Esophagus muscularis mucosa (tissue), 4 donors: ENCODE measurements at regions not wholly inside any gene's neighbourhood (a gene's known extent, or its start where the extent isn't known, plus 50 kb on each side); places are given as distances from the start of the nearest gene placed in this dataset.
"Not testable (repeated sequence)": the region's sequence is repeated elsewhere in the genome, so short reads cannot be mapped to it uniquely, and the experiment has no call there.

Experiments used
- EP300 ChIP-seq: sonication (generic); formaldehyde crosslinking; IDR thresholded peaks from one replicate; pipeline ENCODE4 v1.6.1; 2017; ENCODE audit warnings: antibody characterized with exemption
- POLR2A ChIP-seq: fragments of 450-650 bp; IDR thresholded peaks from one replicate; pipeline ENCODE4 v1.6.1; 2017; ENCODE audit warnings: antibody characterized with exemption, moderate library complexity, mild to moderate bottlenecking, low read depth
- POLR2AphosphoS5 ChIP-seq, 2 donors: sonication (generic); formaldehyde crosslinking; IDR thresholded peaks; one replicate each; pipeline ENCODE4 v1.6.1; 2017; ENCODE audit warnings: antibody characterized with exemption in 2 of 2
- TF ChIP-seq, protein P1 (sequence below), 3 experiments: fragments of 200-600 bp in 2 of 3; fragments of 450-650 bp in 1 of 3; sonication (generic) in 2 of 3; IDR thresholded peaks; one replicate each; pipeline ENCODE4 v1.5.1; 2017 to 2019; ENCODE audit warnings: antibody characterized with exemption in 3 of 3, mild to moderate bottlenecking in 2 of 3, moderate library complexity in 1 of 3

DNA sequence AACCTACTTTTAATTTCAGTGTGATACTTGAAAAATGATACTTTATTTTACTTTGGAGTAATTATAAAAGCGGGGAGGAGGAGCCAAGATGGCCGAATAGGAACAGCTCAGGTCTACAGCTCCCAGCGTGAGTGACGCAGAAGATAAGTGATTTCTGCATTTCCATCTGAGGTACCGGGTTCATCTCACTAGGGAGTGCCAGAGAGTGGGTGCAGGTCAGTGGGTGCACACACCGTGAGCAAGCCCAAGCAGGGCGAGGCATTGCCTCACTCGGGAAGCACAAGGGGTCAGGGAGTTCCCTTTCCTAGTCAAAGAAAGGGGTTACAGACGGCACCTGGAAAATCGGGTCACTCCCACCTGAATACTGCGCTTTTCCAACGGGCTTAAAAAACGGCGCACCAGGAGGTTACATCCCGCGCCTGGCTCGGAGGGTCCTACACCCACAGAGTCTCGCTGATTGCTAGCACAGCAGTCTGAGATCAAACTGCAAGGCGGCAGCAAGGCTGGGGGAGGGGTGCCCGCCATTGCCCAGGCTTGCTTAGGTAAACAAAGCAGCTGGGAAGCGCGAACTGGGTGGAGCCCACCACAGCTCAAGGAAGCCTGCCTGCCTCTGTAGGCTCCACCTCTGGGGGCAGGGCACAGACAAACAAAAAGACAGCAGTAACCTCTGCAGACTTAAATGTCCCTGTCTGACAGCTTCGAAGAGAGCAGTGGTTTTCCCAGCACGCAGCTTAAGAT, 640.3 kb downstream of the EPHA3 start:
- not testable (repeated sequence) for TF ChIP-seq POLR2A; EP300; POLR2AphosphoS5 (IDR thresholded peaks at IDR 0.05)
- TF ChIP-seq, protein P1, sequence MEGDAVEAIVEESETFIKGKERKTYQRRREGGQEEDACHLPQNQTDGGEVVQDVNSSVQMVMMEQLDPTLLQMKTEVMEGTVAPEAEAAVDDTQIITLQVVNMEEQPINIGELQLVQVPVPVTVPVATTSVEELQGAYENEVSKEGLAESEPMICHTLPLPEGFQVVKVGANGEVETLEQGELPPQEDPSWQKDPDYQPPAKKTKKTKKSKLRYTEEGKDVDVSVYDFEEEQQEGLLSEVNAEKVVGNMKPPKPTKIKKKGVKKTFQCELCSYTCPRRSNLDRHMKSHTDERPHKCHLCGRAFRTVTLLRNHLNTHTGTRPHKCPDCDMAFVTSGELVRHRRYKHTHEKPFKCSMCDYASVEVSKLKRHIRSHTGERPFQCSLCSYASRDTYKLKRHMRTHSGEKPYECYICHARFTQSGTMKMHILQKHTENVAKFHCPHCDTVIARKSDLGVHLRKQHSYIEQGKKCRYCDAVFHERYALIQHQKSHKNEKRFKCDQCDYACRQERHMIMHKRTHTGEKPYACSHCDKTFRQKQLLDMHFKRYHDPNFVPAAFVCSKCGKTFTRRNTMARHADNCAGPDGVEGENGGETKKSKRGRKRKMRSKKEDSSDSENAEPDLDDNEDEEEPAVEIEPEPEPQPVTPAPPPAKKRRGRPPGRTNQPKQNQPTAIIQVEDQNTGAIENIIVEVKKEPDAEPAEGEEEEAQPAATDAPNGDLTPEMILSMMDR (IDR thresholded peaks at IDR 0.05) = not testable (repeated sequence)
